ENCODE measurements at regions not wholly inside any gene's neighbourhood (a gene's known extent, or its start where the extent isn't known, plus 50 kb on each side); places are given as distances from the start of the nearest gene placed in this dataset.

DNA sequence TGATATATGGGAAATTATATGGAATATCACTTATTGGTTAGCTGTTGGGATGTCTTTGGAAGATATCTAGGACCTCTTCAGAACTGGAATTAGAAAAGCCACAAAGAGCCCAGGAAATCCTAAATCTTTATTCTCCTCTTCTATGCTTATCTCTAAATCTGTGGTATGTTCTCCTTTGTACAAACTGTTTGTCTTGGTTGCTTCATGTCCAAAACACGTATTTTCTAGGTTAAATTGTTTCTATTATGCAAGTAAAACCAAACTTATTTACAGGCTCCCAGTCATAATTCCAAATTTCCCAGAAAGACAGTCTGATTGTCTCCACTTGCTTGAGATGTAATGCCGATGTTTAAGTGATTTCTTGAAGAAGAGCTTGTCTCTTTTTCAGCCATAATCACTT is 650.9 kb downstream of the CDH11 start:
- no peaks in the 10 kb centered on the region for H3K36me3 Mint-ChIP-seq (ENCODE audit: low read depth)
- no peak overlapping the region for H3K4me3 Mint-ChIP-seq
- ATAC-seq (no peak), DNase-seq (no peak)
- intact Hi-C loops (cut with DNase I, micrococcal nuclease): no loop called here
- H3K9me3 Mint-ChIP-seq (ENCODE audit: low read depth): peaks cover 13% of the 10 kb centered on the region
- no peaks in the 10 kb centered on the region for H3K27me3 Mint-ChIP-seq
- no peak overlapping the region for H3K27ac Mint-ChIP-seq
- H3K4me1 Mint-ChIP-seq: no peaks in the 10 kb centered on the region
- CTCF ChIA-PET: no interaction called here
- POLR2A ChIA-PET: no interaction called here

DNA sequence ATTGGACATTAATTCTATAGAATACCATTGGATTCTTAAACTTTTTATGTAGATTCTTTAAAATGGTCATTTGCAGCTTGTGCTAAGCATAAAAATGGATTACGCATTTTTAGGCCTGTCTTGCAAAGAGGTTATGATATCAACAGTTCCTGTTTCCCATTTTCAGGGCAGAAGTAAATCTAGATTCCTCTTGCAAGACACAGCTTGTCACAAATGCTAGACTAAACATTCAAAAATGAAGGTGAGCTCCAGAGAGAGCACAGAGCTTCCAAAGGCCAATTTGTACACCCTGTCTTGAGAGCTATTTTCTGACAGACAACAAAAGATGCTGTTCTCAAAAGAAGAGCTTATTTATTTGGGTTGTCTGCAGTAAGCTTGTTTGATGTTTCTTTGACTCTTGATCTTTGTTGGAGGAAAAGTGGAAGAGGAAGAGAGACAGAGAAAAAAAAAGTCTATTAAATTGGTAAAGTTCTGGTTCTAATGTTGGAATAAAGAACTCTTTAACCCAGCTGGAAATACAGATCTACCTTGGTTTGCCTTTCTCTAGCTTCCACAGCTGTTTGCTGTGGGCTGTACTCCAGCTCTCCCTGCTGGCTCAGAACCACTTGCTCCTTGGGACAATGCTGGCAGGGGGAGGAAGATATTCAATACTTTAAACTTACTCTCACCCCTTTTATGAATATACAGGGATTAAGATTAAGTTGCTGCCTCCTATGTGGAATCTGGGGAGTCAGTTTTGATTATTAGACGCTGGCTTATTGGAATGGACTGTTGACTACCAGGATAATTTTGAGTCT is 651.8 kb downstream of the CDH11 start:
- no peak for DNase-seq
- CTCF ChIA-PET: no interaction called here
- Mint-ChIP-seq H3K27me3 (no peaks in the 10 kb centered on the region), H3K36me3 (ENCODE audit: low read depth) (no peaks in the 10 kb centered on the region), H3K4me1 (no peaks in the 10 kb centered on the region), H3K4me3 (no peak overlapping the region), H3K9me3 (ENCODE audit: low read depth) (peaks cover 15% of the 10 kb centered on the region), H3K27ac (no peak overlapping the region)
- intact Hi-C loops (cut with DNase I, micrococcal nuclease): no loop called here
- POLR2A ChIA-PET: no interaction called here
- ATAC-seq: no peak

DNA sequence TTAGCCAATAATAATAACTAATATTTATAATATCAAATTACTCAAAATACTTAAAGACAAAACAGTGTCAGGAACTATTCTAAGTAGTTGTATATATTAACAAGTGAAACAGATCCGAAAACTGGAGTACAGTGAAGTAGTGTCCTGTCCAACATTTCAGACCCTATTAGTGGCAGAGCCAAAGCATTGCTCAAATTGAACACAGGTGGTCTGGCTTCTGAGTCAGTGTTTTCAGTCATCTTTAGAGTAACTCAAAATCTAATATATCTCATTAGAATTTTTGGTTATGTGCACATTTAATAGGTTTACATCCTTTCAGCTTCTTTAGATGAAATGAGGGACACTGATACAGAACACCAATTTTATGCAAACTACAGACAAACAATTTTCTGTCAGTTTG is 652.5 kb downstream of the CDH11 start:
- no peaks in the 10 kb centered on the region for H3K36me3 Mint-ChIP-seq (ENCODE audit: low read depth)
- intact Hi-C loops (cut with DNase I, micrococcal nuclease): no loop called here
- DNase-seq (no peak), ATAC-seq (no peak)
- peaks cover 15% of the 10 kb centered on the region for H3K9me3 Mint-ChIP-seq (ENCODE audit: low read depth)
- H3K4me3 Mint-ChIP-seq: no peak overlapping the region
- ChIA-PET CTCF (no interaction called here), POLR2A (no interaction called here)
- no peaks in the 10 kb centered on the region for H3K27me3 Mint-ChIP-seq
- H3K27ac Mint-ChIP-seq: no peak overlapping the region
- H3K4me1 Mint-ChIP-seq: no peaks in the 10 kb centered on the region

DNA sequence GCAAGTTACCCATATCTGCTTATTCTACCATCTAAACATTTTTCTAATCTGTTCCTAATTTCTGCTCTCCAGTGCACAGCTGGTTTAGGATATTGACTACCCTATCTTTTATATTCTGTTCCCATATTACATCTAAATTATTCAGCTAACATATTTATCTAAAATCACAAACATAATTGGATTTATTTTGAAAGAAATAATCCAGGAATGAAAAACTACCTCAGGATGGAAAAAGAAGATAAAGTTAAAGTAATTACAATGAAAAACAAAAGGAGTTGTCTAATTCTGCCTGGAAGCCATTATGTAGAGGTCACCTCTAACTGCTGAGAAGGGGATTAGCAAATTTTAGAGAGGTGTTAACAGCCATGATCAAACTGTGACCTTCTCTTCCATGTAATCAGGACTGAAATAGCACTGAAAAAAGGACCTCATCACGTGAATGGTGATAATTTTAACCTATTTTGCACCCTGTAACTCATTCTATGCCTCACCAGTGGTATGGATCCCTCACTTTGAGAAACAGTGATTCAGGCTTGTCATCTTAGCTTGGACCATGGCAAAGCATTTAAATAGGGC is 653.3 kb downstream of the CDH11 start:
- intact Hi-C loops (cut with DNase I, micrococcal nuclease): no loop called here

DNA sequence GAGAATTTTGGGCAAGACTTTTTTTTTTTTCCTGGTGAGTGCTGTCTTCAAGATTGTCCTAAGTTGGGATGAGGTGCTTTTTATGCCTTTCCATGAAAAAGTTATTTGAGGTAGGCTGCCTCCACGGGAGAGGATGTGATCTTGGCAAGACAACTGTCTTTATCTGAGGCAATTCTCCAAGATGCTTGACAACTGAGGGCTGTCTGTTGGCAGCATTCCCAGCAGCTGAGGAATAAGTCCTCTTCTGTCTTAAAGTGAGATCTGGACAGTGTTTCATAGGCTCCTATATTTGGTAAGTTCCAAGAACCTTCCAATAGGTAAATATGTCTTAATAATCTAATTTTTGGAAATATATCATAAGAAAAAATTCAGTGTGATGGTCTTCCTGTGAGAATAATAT is 662.0 kb downstream of the CDH11 start:
- DNase-seq (no peak), ATAC-seq (no peak)
- Mint-ChIP-seq H3K36me3 (ENCODE audit: low read depth) (no peaks in the 10 kb centered on the region), H3K4me1 (no peaks in the 10 kb centered on the region), H3K27ac (no peak overlapping the region), H3K4me3 (no peak overlapping the region), H3K9me3 (ENCODE audit: low read depth) (peaks cover 7% of the 10 kb centered on the region), H3K27me3 (no peaks in the 10 kb centered on the region)
- CTCF ChIA-PET: no interaction called here
- POLR2A ChIA-PET: no interaction called here
- intact Hi-C loops (cut with DNase I, micrococcal nuclease): no loop called here

More for the DNA sequence above, 653.3 kb downstream of the CDH11 start:
- Mint-ChIP-seq H3K4me3 (no peak overlapping the region), H3K4me1 (no peaks in the 10 kb centered on the region), H3K27ac (no peak overlapping the region), H3K36me3 (ENCODE audit: low read depth) (no peaks in the 10 kb centered on the region), H3K9me3 (ENCODE audit: low read depth) (peaks cover 13% of the 10 kb centered on the region), H3K27me3 (no peaks in the 10 kb centered on the region)
- ChIA-PET CTCF (no interaction called here), POLR2A (no interaction called here)
- DNase-seq (no peak), ATAC-seq (no peak)

DNA sequence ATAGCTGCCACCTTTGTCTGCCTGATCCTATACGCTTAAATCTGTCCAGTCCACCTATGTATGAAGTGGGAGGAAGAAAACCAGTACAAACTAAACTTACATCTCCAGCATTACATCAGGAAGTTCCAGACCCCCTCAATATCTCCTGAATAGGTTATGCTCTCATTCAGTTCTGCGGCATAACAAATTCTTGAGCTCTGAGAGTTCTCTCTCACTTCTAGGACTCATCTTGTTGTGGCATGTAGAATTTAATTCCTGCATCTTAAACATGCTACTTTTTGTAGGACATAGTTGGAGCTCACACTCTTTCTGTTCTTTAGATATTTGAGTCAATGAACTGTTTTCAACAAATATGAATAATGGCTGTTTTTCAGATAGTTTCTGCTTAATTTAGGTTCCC is 662.5 kb downstream of the CDH11 start:
- no peak for ATAC-seq
- CTCF ChIA-PET: interaction anchor here (0.7 kb wide), 1 partner anchor 1591 kb away, joined by 4 read pairs; no protein-coding TSS in a partner anchor
- Mint-ChIP-seq H3K4me1 (no peaks in the 10 kb centered on the region), H3K36me3 (ENCODE audit: low read depth) (no peaks in the 10 kb centered on the region), H3K27me3 (no peaks in the 10 kb centered on the region), H3K4me3 (no peak overlapping the region), H3K27ac (no peak overlapping the region), H3K9me3 (ENCODE audit: low read depth) (peaks cover 7% of the 10 kb centered on the region)
- POLR2A ChIA-PET: no interaction called here
- DNase-seq: no peak
- intact Hi-C loops (cut with DNase I, micrococcal nuclease): no loop called here

DNA sequence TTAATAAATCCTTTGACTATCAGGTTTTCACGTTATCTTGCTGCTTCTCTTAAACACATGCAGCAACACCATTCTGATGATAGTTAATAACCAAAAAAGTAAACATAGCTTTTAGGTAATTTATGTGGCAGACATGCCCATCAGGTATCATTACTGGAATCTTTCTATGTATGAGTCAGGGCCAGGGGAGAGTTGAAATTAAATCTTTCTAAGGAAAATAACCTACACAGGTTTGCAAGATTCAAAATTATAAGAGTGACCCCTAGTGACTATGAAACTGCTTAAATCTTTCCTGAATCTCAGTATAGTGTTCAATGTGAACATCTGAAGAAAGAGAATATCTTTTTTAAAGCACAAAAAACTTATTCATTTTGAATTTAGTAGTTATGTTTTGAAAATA is 666.6 kb downstream of the CDH11 start:
- DNase-seq (no peak), ATAC-seq (no peak)
- intact Hi-C loops (cut with DNase I, micrococcal nuclease): no loop called here
- Mint-ChIP-seq H3K9me3 (ENCODE audit: low read depth) (peaks cover 10% of the 10 kb centered on the region), H3K4me1 (no peaks in the 10 kb centered on the region), H3K4me3 (no peak overlapping the region), H3K36me3 (ENCODE audit: low read depth) (no peaks in the 10 kb centered on the region), H3K27me3 (no peaks in the 10 kb centered on the region), H3K27ac (no peak overlapping the region)
- CTCF ChIA-PET: no interaction called here
- POLR2A ChIA-PET: no interaction called here

DNA sequence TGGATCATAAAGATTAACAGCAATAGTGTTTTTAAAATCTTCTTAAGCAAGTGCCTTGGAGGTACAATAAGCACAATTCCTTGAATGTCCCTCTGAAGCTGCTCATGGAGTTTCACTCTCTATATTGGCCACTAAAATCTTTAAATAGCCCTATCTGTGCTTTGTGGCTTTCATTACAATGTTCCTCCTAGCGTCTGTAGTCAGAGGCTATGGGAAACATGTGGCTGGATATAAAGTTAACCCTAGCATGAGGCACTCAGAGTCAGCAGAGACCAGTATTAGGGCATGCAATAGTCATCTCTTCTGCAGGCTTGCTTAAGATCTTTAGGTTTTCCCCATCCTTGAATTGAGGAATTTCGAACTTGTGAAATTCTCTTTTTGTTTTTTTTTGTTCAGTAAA is 668.2 kb downstream of the CDH11 start:
- ChIA-PET POLR2A (no interaction called here), CTCF (no interaction called here)
- Mint-ChIP-seq H3K27me3 (no peaks in the 10 kb centered on the region), H3K4me3 (no peak overlapping the region), H3K4me1 (no peaks in the 10 kb centered on the region), H3K36me3 (ENCODE audit: low read depth) (no peaks in the 10 kb centered on the region), H3K9me3 (ENCODE audit: low read depth) (peaks cover 8% of the 10 kb centered on the region), H3K27ac (no peak overlapping the region)
- intact Hi-C loops (cut with DNase I, micrococcal nuclease): no loop called here
- no peak for DNase-seq
- no peak for ATAC-seq

DNA sequence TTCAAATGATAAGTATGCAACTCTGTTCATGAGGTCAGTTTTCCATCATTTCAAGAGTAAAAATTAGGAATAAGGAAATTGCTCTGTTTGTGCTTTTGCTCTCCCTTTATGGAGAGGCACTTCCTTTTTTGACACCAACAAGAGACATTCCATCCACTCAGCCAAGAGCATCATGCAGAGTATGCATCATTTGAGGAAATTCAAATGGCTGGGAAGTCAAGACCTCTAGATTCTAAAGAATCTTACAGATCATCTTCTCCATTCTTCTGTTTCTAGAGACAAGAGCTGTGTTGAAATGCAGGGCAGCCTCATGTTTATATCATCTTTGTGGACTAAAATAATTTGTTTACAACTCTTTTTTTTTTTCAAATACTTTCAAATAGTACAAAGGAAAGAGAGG is 669.4 kb downstream of the CDH11 start:
- ChIA-PET CTCF (interaction anchor here (0.6 kb wide), 1 partner anchor 21 kb away, joined by 3 read pairs; no protein-coding TSS in a partner anchor), POLR2A (no interaction called here)
- H3K4me1 Mint-ChIP-seq: no peaks in the 10 kb centered on the region
- no peaks in the 10 kb centered on the region for H3K27me3 Mint-ChIP-seq
- H3K4me3 Mint-ChIP-seq: no peak overlapping the region
- intact Hi-C loops (cut with DNase I, micrococcal nuclease): no loop called here
- ATAC-seq (no peak), DNase-seq (no peak)
- no peak overlapping the region for H3K27ac Mint-ChIP-seq
- peaks cover 12% of the 10 kb centered on the region for H3K9me3 Mint-ChIP-seq (ENCODE audit: low read depth)
- H3K36me3 Mint-ChIP-seq (ENCODE audit: low read depth): no peaks in the 10 kb centered on the region

DNA sequence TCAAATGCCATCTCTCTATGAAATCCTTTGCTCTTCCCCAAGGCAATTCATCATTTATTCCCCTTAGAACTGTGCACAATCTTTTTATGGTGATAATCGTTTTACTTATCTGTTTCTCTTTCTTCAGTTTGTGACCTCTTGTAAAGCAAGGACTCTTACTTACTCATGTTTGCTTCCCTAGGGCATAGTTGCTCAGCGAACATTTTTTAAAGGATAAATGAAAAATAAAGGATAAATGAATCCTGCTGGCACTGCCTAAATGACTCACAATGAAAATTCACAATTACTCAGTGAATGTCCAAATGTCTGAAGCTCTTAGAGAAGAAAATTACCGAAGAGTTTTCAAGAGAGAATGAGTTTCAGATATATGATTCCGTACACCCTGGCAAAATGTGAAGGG is 671.7 kb downstream of the CDH11 start:
- Mint-ChIP-seq H3K9me3 (ENCODE audit: low read depth) (peaks cover 16% of the 10 kb centered on the region), H3K36me3 (ENCODE audit: low read depth) (no peaks in the 10 kb centered on the region), H3K4me1 (no peaks in the 10 kb centered on the region), H3K27ac (no peak overlapping the region), H3K4me3 (no peak overlapping the region), H3K27me3 (no peaks in the 10 kb centered on the region)
- intact Hi-C loops (cut with DNase I, micrococcal nuclease): no loop called here
- ChIA-PET POLR2A (no interaction called here), CTCF (no interaction called here)
- ATAC-seq: no peak
- DNase-seq: no peak

DNA sequence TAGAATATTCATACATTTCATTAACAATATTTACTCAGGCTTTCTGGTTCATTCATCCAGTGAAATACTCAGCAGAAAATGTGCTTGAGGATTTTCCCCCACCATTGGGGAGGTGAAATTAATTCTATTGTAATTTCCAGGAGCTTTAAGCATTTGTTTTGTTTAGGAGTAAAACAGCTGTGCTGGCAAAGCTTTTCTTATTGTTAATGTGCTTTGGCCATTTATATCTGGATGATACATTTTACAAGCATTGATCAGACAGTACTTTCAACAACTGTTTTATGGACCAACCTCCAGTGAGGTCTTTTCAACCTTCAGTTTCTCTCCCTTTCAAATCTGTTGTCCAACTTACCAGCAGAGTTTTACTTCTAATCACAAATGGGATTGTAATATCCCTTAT is 672.4 kb downstream of the CDH11 start:
- DNase-seq (no peak), ATAC-seq (no peak)
- Mint-ChIP-seq H3K36me3 (ENCODE audit: low read depth) (no peaks in the 10 kb centered on the region), H3K4me3 (no peak overlapping the region), H3K9me3 (ENCODE audit: low read depth) (peaks cover 16% of the 10 kb centered on the region), H3K27me3 (no peaks in the 10 kb centered on the region), H3K27ac (no peak overlapping the region), H3K4me1 (no peaks in the 10 kb centered on the region)
- ChIA-PET CTCF (interaction anchor here (0.5 kb wide), 1 partner anchor 422 kb away, joined by 4 read pairs; no protein-coding TSS in a partner anchor), POLR2A (no interaction called here)
- intact Hi-C loops (cut with DNase I, micrococcal nuclease): no loop called here

DNA sequence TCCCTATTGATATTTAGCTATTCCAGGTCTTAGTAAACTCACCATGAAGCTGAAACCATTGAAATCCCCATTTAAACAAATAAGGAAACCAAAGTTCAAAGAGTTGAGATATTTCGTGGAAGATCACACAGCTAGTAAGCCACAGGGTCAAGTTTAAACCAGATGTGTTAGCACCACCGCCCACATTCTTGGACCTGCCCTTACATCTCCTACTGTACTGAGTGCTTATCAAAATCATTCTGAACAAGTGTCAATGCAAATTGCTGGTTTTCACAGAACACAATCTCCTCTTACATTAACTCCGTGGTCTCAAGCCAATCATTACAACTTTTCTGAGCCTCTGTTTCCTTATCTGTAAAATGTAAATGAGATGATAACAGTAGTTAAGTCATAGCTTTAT is 676.2 kb downstream of the CDH11 start:
- POLR2A ChIA-PET: no interaction called here
- DNase-seq (no peak), ATAC-seq (no peak)
- Mint-ChIP-seq H3K27ac (no peak overlapping the region), H3K36me3 (ENCODE audit: low read depth) (no peaks in the 10 kb centered on the region), H3K4me1 (no peaks in the 10 kb centered on the region), H3K9me3 (ENCODE audit: low read depth) (peaks cover 18% of the 10 kb centered on the region), H3K27me3 (no peaks in the 10 kb centered on the region), H3K4me3 (no peak overlapping the region)
- CTCF ChIA-PET: no interaction called here
- intact Hi-C loops (cut with DNase I, micrococcal nuclease): no loop called here
